ENCODE measurements at regions not wholly inside any gene's neighbourhood (a gene's known extent, or its start where the extent isn't known, plus 50 kb on each side); places are given as distances from the start of the nearest gene placed in this dataset.

DNA sequence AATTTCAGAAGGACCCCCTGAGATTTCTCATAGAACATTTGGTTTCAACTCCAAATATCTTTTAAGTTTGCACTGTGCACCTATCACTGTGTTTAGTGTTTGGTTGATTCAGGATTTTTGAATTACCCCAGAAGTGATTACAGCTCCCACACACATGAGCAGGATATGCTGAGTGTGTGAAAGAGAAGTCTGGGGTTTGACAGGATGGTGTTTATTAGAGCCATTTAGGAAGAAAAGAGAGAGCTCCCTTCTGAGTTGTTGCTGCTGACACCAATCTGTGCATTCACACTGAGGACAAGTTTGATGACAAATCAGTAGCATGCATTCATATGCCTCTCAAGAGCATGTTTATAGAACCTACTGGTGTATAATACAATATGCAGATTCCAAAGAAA, 118.1 kb downstream of the RPL22L1 start:
- no peak for TF ChIP-seq EP300 (IDR thresholded peaks at IDR 0.05)
- TF ChIP-seq, protein P1, sequence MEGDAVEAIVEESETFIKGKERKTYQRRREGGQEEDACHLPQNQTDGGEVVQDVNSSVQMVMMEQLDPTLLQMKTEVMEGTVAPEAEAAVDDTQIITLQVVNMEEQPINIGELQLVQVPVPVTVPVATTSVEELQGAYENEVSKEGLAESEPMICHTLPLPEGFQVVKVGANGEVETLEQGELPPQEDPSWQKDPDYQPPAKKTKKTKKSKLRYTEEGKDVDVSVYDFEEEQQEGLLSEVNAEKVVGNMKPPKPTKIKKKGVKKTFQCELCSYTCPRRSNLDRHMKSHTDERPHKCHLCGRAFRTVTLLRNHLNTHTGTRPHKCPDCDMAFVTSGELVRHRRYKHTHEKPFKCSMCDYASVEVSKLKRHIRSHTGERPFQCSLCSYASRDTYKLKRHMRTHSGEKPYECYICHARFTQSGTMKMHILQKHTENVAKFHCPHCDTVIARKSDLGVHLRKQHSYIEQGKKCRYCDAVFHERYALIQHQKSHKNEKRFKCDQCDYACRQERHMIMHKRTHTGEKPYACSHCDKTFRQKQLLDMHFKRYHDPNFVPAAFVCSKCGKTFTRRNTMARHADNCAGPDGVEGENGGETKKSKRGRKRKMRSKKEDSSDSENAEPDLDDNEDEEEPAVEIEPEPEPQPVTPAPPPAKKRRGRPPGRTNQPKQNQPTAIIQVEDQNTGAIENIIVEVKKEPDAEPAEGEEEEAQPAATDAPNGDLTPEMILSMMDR (IDR thresholded peaks at IDR 0.05): no peak
- TF ChIP-seq POLR2A (IDR thresholded peaks at IDR 0.05): no peak
- no peak for TF ChIP-seq POLR2AphosphoS5 (IDR thresholded peaks at IDR 0.05)

Data from upper lobe of left lung (tissue), 4 donors.